Stimulated activated CD4-positive, alpha-beta T cell treated with anti-CD3 and anti-CD28 coated beads, Interleukin-1b, Interleukin-23, amount 100 ng/mL, for 4 hours (primary cell): ENCODE measurements at regions not wholly inside any gene's neighbourhood (a gene's known extent, or its start where the extent isn't known, plus 50 kb on each side); places are given as distances from the start of the nearest gene placed in this dataset.

Source experiments
- DNase-seq, 2 donors: peaks; one replicate each; pipeline ENCODE4 v3.0.0-alpha.2; 2020; ENCODE audit warnings: low read depth in 2 of 2

GRCh38 chr6:14031516-14031915 is 86.1 kb upstream of the CD83 start:
- no peak for DNase-seq

GRCh38 chr6:14035071-14035847 is 82.3 kb upstream of the CD83 start:
- no peak for DNase-seq

DNA sequence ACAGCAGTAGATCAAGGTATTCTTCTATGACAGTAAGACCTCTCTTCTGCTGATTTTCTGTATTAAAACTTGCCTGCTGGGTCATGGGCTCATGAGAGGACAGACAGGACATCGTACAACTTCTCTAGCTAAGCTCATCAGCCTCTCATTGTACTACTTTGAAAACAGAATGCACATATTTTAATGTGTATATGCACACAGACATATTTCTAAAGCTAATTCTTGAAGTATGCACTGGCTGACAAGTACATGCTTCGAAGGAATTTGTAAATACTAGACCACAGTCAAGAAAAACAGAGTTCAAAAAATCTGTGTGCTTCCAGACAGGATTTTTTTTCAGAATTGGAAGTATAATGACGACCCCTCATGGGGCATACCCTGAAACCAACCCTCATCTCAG is 81.7 kb upstream of the CD83 start:
- DNase-seq: no peak

GRCh38 chr6:14036911-14037310 is 80.7 kb upstream of the CD83 start:
- no peak for DNase-seq

GRCh38 chr6:14037402-14038277 is 79.9 kb upstream of the CD83 start:
- no peak for DNase-seq

GRCh38 chr6:14038467-14039437 is 78.8 kb upstream of the CD83 start:
- no peak for DNase-seq

DNA sequence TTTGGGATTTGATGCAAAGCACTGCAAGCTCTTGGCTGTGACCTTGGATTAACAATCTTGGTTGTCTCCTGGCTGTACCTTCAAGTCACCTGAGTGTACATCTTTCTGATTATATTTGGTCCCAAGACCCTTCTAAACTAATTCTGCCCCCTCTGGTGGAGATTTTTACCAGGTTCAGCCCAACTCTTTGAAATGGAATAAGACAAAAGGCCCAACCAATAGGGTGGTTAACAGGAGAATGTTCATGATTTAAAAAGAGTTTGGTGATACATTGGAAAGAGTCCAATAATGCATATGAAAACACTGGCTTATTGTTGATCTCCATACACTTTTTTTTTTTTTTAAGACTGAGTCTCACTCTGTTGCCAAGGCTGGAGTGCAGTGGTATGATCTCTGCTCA is 77.5 kb upstream of the CD83 start:
- DNase-seq: no peak

DNA sequence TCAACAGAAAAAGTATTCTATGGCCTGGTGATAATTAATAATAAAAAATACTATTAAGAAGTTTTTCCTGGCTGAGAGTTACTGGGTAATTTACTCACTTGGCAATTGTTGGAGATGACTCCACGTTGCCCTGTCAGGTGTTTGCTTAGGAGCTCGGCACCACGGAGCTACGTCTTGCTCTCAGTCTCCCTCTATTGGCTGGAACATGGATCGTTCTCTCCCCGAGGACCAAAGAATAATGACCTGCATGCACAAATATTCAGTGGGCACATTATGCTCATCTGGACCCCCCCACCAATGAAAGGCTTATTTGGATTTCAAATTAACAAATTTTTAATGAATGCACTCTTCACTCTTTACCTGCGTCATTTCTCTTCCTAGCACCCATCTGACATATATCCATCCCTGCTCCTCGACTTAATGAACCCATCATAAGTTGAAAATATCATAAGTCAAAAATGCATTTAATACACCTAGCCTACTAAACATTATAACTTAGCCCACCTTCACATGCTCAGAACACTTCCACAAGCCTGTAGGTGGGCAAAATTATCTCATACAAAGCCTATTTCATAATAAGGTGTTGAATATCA is 71.0 kb upstream of the CD83 start:
- DNase-seq: peak in 1 of 2 donors; percentile 34

GRCh38 chr6:14047151-14047740 is 70.3 kb upstream of the CD83 start:
- DNase-seq: no peak

DNA sequence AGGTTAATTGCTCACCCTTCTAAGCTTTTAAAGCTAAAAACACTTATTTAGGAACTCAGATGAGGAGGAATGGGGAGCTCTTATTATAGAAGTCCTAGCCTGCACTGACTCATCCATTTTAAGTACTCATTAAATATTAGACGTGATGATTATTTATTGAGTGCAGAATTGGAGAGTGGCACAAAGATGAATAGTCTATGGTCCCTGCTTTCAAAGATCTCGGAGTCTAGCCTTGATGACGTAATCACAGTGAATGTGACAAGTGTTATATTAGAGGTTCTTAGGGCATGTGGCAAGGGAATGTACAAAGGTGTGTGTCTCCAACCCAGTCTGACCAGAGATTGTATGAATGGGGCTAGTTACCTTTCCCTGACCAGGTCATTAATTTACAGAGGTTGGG is 68.7 kb upstream of the CD83 start:
- no peak for DNase-seq

GRCh38 chr6:14051355-14051754 is 66.2 kb upstream of the CD83 start:
- DNase-seq: no peak

DNA sequence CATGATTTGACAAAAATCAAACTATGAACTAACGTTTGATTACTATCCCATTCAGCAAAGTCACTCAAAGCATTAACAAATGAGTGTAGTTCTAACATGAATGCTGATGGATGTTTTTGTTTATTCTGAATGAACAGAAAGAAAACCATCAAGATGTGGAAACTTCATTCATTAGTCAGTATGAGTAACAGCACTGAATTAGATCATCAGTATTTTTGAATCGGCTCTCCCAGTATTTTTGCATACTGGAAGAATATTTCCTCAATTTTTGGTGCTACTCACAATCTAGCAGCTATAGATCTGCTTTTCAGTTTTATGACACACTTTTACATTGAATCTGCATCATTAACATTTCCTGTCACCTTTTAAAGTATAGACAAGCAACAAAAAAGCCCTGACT is 63.8 kb upstream of the CD83 start:
- no peak for DNase-seq

GRCh38 chr6:14055541-14055940 is 62.0 kb upstream of the CD83 start:
- DNase-seq: no peak

- DNase-seq: no peak
Observed at GRCh38 chr6:14058029-14058695, 59.4 kb upstream of the CD83 start.

- DNase-seq: no peak
Observed at GRCh38 chr6:14058735-14059134, 58.8 kb upstream of the CD83 start.

GRCh38 chr6:14059791-14060436 is 57.7 kb upstream of the CD83 start:
- no peak for DNase-seq

- no peak for DNase-seq
Observed at GRCh38 chr6:14060971-14061370, 56.6 kb upstream of the CD83 start.

- DNase-seq: no peak
Observed at GRCh38 chr6:14061643-14062042, 55.9 kb upstream of the CD83 start.

DNA sequence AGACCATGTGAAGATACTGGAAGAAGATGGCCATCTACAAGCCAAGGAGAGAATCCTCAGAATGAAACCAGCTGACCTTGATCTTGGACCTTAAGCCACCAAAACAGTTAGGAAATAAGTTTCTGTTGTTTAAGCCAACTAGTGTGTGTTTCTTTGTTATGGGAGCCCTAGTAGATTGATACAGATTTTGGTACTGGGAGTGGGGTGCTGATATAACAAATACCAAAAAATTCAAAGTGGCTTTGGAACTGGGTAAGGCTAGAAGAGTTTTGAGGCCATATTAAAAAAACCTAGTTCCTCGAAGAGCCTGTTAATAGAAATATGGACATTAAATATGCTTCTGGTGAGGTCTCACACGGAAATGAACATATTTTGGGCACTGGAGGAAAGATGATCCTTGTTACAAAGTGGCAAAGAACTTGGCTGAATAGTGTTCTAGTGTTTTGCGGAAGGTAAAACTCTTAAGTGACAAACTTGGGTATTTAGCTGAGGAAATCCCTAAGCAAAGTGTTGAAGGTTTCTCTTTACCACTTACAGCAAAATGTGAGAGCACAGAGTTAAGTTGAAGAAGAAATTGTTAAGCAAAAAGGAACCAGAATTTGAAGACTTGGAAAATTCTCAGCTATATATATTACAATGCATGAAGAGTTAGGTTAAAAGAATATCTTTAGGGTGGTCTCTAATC is 55.1 kb upstream of the CD83 start:
- DNase-seq: no peak
